Transverse colon (tissue), 4 donors: ENCODE measurements at regions not wholly inside any gene's neighbourhood (a gene's known extent, or its start where the extent isn't known, plus 50 kb on each side); places are given as distances from the start of the nearest gene placed in this dataset.

Experiments
- DNase-seq: peaks from one replicate; pipeline ENCODE4 v3.0.0-alpha.2; 2019
- H3K27ac ChIP-seq, 4 donors: fragments of 200-600 bp; sonication (generic); 2 replicates each; pipeline ENCODE4 v1.5.1; 2016 to 2018; ENCODE audit warnings: inconsistent platforms in 4 of 4
- H3K27me3 ChIP-seq: fragments of 200-600 bp; sonication (generic); 2 replicates; pipeline ENCODE4 v1.5.1; 2017; ENCODE audit warnings: inconsistent platforms
- H3K36me3 ChIP-seq, 4 donors: fragments of 200-600 bp; sonication (generic); 2 replicates each; pipeline ENCODE4 v1.5.1; 2017 to 2019; ENCODE audit warnings: inconsistent platforms in 4 of 4
- H3K4me1 ChIP-seq, 4 donors: fragments of 200-600 bp; sonication (generic); 2 replicates each; pipeline ENCODE4 v1.5.1; 2017 to 2020; ENCODE audit warnings: inconsistent platforms in 4 of 4
- H3K4me3 ChIP-seq, 4 donors: fragments of 200-600 bp; sonication (generic); 1 replicate in 1 of 4; 2 replicates in 3 of 4; pipeline versions ENCODE4 v1.5.1 to v1.6.1; 2017 to 2019; ENCODE audit warnings: inconsistent platforms in 4 of 4
- H3K9me3 ChIP-seq, 2 donors: fragments of 200-600 bp; sonication (generic); 2 replicates each; pipeline ENCODE4 v1.5.1; 2017 to 2019; ENCODE audit warnings: inconsistent platforms in 2 of 2
- EP300 ChIP-seq: sonication (generic); formaldehyde crosslinking; IDR thresholded peaks from one replicate; pipeline ENCODE4 v1.6.1; 2017; ENCODE audit warnings: antibody characterized with exemption, low read depth
- POLR2A ChIP-seq: fragments of 450-650 bp; IDR thresholded peaks from one replicate; pipeline ENCODE4 v1.6.1; 2016; ENCODE audit warnings: antibody characterized with exemption, mild to moderate bottlenecking, moderate library complexity
- POLR2AphosphoS5 ChIP-seq, 3 donors: sonication (generic); formaldehyde crosslinking; IDR thresholded peaks; one replicate each; pipeline ENCODE4 v1.6.1; 2016; ENCODE audit warnings: antibody characterized with exemption in 3 of 3
- WGBS, 2 donors: methylation state at CpG; one replicate each; pipeline ENCODE4 v1.1.5; 2018; ENCODE audit warnings: low coverage in 1 of 2; 5-methylcytosine and 5-hydroxymethylcytosine counted together
- in situ Hi-C, 4 donors: fragments of 200-750 bp; cut with MboI; loops; one replicate each; pipeline versions ENCODE4 v1.15.0 to v1.15.1; 2017; ENCODE audit warnings: low sequenced_read_pairs in 3 of 4, low pct_ligation_motif_present in 1 of 4, low pct_unique_long_range_greater_than_20kb in 1 of 4
- intact Hi-C: fragments of 100-400 bp; cut with DNase I; formaldehyde crosslinking; loops from one replicate; pipeline ENCODE4 v1.15.1; 2023; ENCODE audit warnings: low total_unique reads
- TF ChIP-seq, protein P1 (sequence below), 5 experiments: fragments of 200-600 bp in 3 of 5; fragments of 450-650 bp in 2 of 5; sonication (generic) in 3 of 5; IDR thresholded peaks; 1 replicate in 2 of 5; 2 replicates in 3 of 5; pipeline ENCODE4 v1.5.1; 2016 to 2017; ENCODE audit warnings: antibody characterized with exemption in 5 of 5, inconsistent platforms in 3 of 5, mild to moderate bottlenecking in 2 of 5, moderate library complexity in 1 of 5

DNA sequence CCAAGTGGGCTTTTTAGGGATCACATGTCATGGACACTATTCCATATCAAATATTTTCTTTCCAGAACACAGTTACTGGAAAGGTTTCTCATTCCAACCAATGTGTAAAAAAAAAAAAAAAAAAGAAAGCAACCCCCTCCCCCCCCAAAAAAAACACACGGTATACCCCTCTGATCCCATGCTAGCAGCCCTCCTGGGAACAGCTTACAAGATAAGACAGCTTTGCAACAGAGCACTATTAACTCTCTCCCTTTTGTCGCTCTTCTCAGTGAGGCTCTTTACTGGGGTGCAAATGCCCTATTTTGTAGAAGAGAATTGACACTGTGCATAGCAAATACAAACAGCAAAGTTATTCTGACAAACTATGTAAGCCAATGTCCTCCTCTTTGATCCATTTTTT lies 161.2 kb downstream of the NTMT2 start:
- H3K4me3 ChIP-seq = no peak overlapping the region
- H3K9me3 ChIP-seq = no peaks in the 10 kb centered on the region
- in situ Hi-C loops (no loop called here), intact Hi-C loops (no loop called here)
- no peaks in the 10 kb centered on the region for H3K36me3 ChIP-seq
- no peaks in the 10 kb centered on the region for H3K27me3 ChIP-seq
- 63 to 72% methylated on average over 2 of the region's 2 CpGs for WGBS, 2 donors
- DNase-seq = no peak
- no peaks in the 10 kb centered on the region for H3K4me1 ChIP-seq
- no peak overlapping the region for H3K27ac ChIP-seq
- TF ChIP-seq EP300 (no peak), POLR2AphosphoS5 (IDR thresholded peaks at IDR 0.05) (no peak), POLR2A (no peak)
- TF ChIP-seq, protein P1, sequence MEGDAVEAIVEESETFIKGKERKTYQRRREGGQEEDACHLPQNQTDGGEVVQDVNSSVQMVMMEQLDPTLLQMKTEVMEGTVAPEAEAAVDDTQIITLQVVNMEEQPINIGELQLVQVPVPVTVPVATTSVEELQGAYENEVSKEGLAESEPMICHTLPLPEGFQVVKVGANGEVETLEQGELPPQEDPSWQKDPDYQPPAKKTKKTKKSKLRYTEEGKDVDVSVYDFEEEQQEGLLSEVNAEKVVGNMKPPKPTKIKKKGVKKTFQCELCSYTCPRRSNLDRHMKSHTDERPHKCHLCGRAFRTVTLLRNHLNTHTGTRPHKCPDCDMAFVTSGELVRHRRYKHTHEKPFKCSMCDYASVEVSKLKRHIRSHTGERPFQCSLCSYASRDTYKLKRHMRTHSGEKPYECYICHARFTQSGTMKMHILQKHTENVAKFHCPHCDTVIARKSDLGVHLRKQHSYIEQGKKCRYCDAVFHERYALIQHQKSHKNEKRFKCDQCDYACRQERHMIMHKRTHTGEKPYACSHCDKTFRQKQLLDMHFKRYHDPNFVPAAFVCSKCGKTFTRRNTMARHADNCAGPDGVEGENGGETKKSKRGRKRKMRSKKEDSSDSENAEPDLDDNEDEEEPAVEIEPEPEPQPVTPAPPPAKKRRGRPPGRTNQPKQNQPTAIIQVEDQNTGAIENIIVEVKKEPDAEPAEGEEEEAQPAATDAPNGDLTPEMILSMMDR (IDR thresholded peaks at IDR 0.05) = no peak

GRCh38 chr1:170307426-170307825 lies 161.7 kb downstream of the NTMT2 start:
- intact Hi-C loops = no loop called here
- 82 to 87% methylated on average over 1 of the region's 1 CpG for WGBS, 2 donors
- in situ Hi-C loops = no loop called here
- Histone ChIP-seq H3K9me3 (no peaks in the 10 kb centered on the region), H3K4me3 (no peak overlapping the region), H3K36me3 (no peaks in the 10 kb centered on the region), H3K27ac (no peak overlapping the region), H3K27me3 (no peaks in the 10 kb centered on the region), H3K4me1 (no peaks in the 10 kb centered on the region)
- no peak for DNase-seq
- TF ChIP-seq, protein P1 (IDR thresholded peaks at IDR 0.05) = no peak
- TF ChIP-seq POLR2AphosphoS5 (IDR thresholded peaks at IDR 0.05) (no peak), POLR2A (no peak), EP300 (no peak)

GRCh38 chr1:170309389-170310013 lies 163.7 kb downstream of the NTMT2 start:
- no peaks in the 10 kb centered on the region for H3K4me1 ChIP-seq
- TF ChIP-seq POLR2A = no peak
- no peak for TF ChIP-seq POLR2AphosphoS5 (IDR thresholded peaks at IDR 0.05)
- TF ChIP-seq, protein P1 (IDR thresholded peaks at IDR 0.05) = no peak
- no peak for TF ChIP-seq EP300
- WGBS, 2 donors = 61 to 67% methylated on average over 4 to 10 of the region's 10 CpGs
- no peak overlapping the region for H3K27ac ChIP-seq
- in situ Hi-C loops = no loop called here
- no peaks in the 10 kb centered on the region for H3K9me3 ChIP-seq
- H3K36me3 ChIP-seq = no peaks in the 10 kb centered on the region
- DNase-seq = no peak
- intact Hi-C loops = no loop called here
- no peaks in the 10 kb centered on the region for H3K27me3 ChIP-seq
- no peak overlapping the region for H3K4me3 ChIP-seq

DNA sequence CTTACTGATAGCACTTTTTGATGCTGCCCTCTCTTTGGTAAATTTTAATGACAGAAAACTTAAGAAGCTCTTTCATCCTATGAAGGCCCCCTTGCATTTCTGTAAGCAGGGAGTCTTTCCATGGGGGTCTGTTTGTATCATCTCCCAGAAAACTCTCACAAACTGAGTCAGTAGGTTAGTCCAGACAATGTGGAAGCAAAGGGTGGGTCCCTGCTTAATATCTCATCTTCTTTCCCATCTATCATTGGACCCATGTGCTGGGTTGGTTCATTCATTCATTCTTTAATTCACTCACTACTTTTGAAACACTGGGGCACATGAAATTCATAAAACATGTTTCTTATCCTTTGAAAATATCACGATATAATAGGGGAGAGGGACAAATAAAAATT lies 164.3 kb downstream of the NTMT2 start:
- intact Hi-C loops (no loop called here), in situ Hi-C loops (no loop called here)
- no peaks in the 10 kb centered on the region for H3K4me1 ChIP-seq
- no peaks in the 10 kb centered on the region for H3K36me3 ChIP-seq
- H3K4me3 ChIP-seq = no peak overlapping the region
- DNase-seq = no peak
- no peaks in the 10 kb centered on the region for H3K9me3 ChIP-seq
- H3K27ac ChIP-seq = no peak overlapping the region
- H3K27me3 ChIP-seq = no peaks in the 10 kb centered on the region
- no peak for TF ChIP-seq POLR2AphosphoS5 (IDR thresholded peaks at IDR 0.05)
- 85 to 86% methylated on average over 1 of the region's 1 CpG for WGBS, 2 donors

- intact Hi-C loops (no loop called here), in situ Hi-C loops (no loop called here)
- Histone ChIP-seq H3K27ac (no peak overlapping the region), H3K27me3 (no peaks in the 10 kb centered on the region), H3K36me3 (no peaks in the 10 kb centered on the region), H3K9me3 (no peaks in the 10 kb centered on the region), H3K4me1 (no peaks in the 10 kb centered on the region), H3K4me3 (no peak overlapping the region)
- TF ChIP-seq POLR2AphosphoS5 (IDR thresholded peaks at IDR 0.05) (no peak), POLR2A (no peak), EP300 (no peak)
- TF ChIP-seq, protein P1 (IDR thresholded peaks at IDR 0.05) = no peak
- 64 to 86% methylated on average over 1 of the region's 1 CpG for WGBS, 2 donors
- no peak for DNase-seq
Measured at GRCh38 chr1:170310951-170311350, 165.2 kb downstream of the NTMT2 start.
